ENCODE measurements at regions not wholly inside any gene's neighbourhood (a gene's known extent, or its start where the extent isn't known, plus 50 kb on each side); places are given as distances from the start of the nearest gene placed in this dataset.
"Not testable (repeated sequence)": the region's sequence is repeated elsewhere in the genome, so short reads cannot be mapped to it uniquely, and the experiment has no call there.

DNA sequence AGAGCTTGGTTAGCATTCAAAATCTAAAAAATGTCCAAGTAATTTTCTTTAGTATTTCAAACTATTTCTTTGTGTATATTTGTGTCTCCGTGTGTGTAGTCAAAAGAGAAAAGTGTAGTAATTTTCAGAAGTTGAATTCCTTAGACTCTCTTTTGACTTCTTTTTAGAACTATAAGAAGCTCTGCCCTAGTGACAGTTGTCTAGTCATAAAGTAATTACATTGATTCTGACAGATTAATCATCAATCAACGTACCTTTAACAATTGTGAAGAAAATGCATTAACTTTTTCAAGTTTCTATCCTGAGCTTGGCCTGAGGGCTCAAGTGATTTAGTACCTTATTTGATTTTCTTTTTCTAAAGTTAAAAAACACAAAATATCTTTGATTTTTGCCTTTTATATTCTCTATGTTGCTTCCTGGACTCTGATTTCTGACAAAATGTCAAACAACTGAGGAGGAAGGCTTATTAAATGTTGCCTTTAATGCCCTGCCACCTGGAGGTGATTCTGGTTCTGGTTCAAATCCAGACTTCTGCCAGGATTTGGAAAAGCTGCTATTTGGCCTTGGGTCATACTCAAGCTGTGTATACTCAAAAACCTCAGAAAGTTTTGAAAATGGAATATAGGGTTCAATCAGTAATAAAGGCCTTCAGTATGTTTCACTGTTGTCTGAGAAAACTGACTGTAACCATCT, 653.6 kb downstream of the NSUN3 start:
- no peak for DNase-seq

DNA sequence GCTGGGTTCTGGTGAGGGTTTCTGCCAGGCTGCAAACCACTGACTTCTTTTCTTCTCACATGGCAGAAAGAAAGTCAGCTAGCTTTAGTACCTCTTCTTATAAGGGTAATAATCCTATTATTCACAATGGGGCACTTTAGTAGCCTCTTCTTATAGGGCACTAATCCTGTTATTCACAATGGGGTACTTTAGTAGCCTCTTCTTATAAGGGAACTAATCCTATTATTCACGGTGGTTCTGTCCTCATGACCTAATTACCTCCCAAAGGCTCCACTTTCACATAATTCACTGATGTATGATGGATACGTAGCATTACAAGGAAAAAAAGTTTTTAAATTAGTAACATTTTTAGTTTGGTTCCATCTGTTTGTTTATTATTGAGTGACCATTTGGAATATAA, 671.3 kb downstream of the NSUN3 start:
- no peak for DNase-seq

DNA sequence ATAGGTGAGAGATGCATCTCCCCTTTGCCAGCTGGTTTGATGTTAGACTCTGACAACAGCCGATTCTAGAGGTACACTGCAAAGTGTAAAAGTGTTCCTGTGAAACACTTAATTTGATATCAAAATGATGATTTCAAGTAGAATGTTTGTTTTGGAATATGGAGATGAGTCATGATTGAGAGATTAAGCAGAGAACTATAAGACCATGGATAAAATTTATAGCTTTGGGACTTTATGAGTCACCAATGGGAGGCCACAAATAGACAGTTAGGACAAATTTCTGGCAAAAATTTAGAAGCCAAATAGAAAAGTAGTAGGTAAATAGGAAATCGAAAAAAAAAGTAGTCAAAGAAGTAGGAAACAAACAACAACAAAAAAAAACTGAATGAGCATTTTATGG, 672.5 kb downstream of the NSUN3 start:
- DNase-seq, result no peak

DNA sequence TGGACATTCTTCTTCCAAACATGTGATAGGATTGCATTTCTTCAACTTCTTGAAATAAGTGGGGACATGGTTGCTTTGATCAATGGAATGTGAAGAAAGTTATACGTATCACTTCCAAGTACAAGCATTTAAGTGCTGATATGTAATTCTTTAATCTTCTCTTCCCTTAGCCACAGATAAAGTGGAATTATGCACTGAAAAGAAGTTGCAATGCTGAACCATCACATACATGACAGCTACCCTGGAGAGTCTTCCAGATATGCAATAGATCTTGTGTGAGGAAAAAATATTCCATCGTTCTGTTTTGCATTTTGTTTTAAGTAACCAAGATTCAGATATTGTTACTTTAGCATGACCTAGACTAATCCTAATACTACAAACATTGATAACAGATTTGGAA, 674.3 kb downstream of the NSUN3 start:
- DNase-seq, result no peak

DNA sequence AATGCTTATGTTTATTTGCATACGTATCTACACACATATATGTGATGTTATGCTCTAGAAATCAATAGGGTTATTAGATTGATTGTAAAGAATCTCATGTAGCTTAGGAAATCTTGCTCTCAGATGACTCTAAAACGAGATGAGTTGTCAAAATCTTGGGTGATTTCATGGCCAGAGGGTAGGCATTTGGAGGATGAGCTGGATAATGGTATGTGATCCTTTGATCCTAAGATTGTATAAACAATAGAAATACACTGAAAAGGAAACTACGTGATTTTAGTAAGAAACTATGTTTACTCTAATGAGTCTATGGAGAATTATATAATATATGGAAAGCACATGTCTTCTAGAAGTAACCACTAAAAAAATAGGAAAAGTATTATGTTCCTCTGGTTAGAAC, 676.6 kb downstream of the NSUN3 start:
- no peak for DNase-seq

DNA sequence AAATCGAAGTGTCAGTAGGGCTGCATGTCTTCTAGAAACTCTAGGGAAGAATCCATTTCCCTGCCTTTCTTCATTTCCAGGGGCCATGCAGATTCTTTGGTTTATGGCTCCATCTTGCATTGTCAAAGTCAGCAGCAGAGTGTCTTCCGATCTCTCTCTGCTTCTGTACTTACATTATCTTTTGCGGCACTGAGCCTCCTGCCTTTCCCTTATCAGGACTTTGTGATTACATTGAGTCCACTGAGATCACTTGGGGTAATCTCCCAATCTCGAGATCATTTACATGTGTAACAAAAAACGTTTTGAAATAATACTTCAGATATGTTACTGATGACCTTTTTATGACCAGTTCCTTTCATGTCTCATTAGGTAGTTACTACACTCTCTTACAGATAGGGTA, 695.9 kb downstream of the NSUN3 start:
- DNase-seq, result no peak

DNA sequence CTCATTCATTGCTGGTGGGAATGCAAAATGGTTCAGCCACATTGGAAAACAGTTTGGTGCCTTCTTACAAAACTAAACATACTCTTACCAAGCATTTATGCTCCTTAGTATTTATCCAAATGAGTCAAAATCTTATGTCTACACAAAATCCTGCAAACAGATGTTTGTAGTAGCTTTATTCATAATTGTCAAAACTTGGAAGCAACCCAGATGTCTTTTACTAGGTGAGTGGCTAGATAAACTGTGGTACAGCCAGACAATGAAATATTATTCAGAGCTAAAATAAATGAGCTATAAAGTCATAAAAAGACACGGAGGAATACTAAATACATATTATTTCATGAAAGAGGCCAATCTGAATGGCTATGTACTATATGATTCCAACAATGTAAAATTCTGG, 709.5 kb downstream of the NSUN3 start:
- no peak for DNase-seq

DNA sequence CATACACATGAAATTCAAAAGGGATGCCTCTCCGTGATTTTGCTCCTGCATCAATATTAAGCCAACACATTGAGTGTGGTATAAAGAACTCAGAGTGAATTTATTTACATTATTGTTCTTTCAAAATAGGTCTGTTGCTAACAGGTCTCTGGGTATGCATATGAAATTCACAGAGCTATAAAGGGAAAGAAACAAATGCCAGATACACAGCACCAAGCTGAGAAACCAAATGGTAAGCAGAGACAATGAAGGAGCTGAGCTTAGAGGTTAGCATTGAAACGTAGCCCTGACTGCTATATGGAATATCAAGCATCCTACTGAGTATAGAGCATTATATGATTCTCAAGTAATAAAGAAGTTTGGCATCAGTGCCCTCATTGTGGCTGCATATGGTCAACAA, 712.9 kb downstream of the NSUN3 start:
- DNase-seq, result no peak

DNA sequence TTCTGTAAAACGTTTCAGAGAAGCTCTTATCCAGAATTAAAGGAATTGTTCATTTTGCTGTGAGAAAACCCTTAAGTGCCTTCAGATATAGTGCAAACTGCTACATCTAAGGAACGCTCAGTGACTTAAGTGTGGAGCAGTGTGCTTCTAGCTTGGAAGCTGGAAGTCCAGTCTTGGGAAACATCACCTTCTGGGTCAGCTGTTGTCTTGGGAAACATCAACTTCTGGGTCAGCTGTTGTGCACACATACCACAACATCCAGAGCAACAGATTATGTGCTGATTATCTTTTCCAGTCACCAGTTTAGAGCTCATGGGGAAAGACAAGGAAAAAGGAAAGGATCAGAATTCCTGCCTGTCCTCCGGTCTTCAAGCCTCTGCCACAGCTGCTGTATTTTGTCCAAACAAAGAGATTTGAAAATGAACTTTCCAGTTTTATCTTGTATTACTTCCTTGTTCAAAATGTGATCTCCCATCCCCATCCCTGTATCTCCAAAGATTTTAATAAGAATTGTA, 713.6 kb downstream of the NSUN3 start:
- DNase-seq, result no peak

DNA sequence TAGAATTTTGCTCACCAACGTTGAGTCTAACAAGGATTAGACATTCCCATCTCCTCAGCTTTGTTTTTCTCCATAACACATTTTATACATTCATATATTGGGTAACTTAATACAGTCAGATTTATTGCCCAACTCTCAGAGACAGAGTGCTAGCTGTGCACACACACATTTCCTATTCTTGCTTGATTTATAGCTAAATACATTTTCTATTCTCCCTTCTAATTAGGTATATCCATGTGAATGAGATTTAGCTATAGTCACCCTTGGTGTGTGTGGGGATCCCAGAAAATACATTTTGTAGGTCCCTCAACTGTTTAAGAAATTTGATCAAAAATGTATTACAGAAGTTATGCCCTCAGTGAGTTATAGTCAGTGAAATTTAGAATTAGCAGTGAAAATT, 715.4 kb downstream of the NSUN3 start:
- DNase-seq, result no peak

DNA sequence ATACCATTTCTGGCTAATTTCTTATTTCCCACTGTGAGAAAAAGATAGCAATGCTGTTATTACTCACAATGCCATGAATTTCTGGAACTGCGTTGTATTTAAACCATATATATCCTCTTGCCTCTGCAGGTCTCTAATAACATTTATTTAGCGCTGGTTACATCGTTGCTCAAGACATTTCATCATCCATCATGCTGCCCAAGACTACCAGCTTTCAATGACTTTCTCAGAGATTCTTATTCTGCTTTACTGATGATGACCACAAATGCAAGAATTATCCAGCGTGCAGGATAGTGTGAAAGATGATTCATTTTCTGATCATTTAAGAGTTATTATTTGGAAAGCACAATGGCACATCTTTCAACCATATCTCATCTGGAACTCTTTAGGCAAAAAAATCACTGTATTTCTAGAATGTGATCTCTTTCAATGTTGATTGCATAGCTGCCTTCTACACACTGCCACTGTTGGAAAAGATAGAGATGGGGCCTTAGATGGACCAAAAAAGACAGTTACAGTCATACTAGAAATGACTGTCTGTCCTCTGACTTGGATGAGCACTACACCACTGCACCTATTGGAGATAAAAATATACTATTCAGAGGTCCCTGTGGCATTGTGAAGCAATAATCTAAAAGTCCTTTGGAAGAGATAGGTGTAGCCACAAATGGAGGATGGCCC, 716.1 kb downstream of the NSUN3 start:
- no peak for DNase-seq

DNA sequence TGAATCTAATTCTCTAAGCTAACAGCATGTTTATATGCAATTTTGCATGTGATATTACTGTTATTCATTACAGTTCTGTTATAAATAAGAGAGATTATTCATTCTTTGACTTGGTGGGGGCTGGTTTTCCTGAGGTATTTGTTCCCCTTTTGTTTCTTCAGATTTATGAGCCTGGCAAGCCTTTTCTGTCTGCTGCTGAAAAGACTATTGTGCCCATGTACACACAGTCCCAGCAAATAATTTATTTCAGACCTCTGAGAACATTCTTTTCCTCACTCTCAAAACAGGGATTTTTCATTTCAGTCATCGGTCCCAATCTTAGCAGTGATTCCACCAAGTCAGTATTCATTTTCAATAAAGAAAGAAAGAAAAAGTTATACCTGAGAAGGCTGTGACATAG, 716.8 kb downstream of the NSUN3 start:
- DNase-seq, result no peak

DNA sequence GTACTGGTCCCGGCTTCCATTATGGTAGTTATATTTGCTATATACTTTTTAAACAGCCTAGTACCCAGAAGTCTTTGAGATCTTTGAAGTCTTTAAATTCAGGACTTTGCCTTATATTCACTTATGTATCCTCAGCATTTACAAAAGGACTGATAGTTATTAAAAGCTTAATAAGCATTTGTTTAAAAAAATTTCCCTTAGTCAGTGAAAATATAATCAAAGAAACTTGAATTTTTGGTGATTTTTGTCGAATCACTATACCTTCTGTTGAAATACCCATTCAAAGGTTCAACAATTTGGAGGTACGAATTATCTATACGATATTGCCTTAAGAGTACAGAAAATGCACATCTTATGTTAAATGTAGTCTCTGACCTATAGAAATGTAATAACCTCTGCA, 721.4 kb downstream of the NSUN3 start:
- no peak for DNase-seq

DNA sequence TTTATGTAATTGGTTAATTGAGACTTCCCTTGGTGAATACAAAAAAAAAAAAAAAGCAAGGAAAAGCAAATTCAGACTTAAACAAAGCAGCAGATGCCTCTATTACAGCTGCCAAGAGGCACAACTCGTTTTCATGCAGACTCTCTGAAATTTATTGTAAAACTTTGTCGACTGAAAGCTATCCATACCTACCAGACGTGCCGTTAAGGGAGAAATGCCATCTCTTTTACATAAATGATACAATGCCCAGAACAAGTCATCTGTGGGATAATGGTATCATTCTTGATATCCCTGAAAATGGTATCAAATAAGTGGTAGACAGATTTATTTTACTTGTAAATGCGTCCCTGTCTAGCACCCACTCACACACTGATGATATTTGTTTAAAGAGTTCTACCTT, 724.2 kb downstream of the NSUN3 start:
- no peak for DNase-seq

DNA sequence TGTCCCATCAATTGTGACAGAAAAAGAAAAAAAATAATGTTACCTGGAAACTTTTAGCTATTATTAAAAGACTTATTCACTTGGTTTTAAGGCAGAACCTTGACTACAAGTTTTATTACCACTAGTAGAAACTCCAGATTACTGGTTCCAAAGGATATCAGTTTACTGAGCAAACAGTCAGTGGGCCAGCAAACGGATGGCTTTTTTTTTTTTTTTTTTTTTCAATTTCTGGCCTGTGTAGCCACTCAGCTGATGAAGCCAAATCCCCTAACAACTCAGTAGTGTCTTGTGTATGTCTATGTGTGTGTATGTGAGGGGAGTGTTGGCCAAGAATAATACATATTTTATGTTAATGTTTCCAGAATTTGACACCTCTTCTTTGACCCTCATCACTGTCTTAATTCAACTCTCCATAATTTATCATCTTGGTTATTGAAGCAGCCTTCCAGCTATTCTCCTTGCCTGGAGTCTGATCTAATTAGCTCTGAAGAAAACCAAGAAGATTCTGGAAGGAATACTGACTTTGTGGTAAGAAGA, 724.9 kb downstream of the NSUN3 start:
- DNase-seq, result no peak

DNA sequence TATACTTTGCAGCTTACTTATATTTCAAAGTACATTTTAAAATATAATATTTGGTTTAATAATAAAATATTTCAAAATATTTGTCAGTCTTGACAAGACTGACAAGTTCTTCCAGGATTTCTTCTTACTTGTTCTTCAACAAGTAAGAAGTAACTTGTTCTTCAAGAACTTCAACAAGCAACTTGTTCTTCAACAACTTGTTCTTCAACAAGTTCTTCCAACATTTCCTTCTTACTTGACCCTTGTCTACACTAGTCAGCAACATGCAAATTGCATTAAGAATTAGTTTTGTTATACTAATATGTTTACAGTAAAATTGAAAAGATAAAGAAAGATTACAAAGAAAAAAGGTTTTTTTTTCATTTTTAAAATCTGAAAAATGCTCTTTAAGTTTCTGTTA, 731.7 kb downstream of the NSUN3 start:
- no peak for DNase-seq

DNA sequence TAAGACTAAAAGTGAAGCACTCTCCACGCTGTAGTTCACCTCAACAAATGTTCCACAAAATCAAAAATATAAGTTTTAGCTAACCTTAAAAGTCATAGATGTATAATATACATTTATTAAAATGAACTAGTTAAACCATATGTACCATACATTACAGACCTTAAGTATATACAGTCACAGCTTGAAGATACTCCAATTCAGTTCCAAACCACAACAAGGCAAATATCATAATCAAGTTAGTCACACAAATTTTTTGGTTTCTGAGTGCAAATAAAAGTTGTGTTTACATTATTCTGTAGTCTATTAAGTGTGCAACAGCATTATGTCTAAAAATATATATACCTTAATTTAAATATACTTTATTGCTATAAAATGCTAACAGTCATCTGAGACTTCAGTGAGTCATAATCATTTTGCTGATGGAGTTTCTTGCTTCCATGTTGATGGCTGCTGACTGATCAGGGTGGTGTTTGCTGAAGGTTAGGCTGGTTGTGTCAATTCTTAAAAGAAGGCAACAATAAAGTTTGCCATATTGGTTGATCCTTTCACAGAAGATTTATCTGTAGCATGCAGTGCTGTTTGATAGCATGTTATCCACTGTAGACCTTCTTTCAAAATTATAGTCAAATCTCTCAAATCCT, 736.7 kb downstream of the NSUN3 start:
- no peak for DNase-seq

DNA sequence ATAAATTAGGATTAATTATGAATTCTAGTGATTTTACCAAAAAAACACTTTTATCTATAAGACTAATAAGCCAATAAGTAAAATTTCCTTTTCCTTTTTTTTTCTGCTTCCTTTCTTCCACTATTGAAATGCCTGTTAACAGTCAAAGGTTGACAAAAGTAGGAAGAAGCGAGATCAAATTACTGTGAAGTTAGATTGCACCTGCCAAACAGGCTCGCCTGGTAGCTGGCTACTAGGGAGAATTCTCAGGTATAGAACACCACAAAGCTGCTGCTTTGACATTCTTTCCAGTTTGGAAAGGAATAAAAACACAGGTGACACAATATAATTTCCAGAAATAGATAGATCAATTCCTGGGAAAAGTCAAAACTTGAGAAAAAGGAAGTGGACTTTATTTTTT, 749.0 kb downstream of the NSUN3 start:
- no peak for DNase-seq

DNA sequence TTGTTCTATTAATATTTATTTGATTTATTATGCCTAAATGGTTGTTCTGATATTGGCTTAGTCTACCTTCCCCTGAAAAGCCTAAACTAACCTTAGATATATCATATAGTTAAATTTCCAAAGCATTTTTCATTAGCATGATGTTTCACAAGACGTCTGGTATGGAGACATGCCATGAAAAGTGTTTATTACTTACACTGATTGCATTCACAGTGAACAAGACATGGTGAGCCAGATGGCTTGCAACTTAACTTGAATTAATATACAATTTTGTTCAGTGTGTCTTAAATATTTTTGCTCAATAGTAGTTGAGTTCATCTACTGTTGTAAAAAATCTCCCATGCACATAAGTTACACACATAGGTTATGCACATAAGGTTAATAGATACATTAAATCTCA, 758.4 kb downstream of the NSUN3 start:
- no peak for DNase-seq

DNA sequence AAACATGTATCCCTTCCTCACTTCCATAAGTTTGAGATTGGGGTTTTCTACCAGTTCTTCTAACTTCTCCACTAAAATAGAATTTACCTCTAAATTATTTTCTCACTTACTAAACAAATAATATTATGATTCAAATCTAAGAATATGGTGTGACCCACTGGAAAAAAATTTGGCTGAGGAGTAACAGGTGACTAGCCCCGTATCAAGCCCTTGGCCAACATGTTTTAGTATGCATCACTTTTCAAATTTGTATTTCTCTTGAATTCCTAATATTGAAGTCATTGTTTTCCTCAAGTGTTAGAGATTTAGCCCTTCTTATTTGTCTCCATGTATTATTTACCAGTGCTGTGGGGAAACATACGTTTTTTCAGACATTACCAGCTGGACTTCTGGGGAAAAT, 759.4 kb downstream of the NSUN3 start:
- DNase-seq, result no peak

DNA sequence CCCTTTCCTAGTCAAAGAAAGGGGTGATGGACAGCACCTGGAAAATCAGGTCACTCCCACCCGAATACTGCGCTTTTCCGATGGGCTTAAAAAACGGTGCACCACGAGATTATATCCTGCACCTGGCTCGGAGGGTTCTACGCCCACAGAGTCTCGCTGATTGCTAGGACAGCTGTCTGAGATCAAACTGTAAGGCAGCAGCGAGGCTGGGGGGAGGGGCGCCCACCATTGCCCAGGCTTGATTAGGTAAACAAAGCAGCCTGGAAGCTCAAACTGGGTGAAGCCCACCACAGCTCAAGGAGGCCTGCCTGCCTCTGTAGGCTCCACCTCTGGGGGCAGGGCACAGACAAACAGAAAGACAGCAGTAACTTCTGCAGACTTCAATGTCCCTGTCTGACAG, 783.4 kb downstream of the NSUN3 start:
- not testable (repeated sequence) for DNase-seq

DNA sequence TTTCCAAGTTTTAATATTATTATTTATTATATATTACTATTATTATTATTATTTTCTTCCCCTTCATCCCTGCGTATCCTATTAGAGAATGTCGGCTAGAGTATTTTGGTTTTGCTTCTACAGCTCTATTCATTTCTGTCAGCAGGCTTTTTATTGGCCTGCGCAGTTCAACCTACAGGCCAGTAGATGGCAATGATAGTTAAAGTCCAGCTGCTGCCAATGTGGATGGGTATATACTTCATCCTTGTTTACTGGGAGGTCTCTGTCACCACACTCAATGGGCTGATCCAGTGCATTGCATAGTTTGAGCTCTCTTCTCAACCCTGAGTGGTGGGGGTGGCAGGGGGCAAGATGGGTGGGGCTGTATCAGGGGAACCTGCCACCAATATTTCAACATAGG, 799.8 kb downstream of the NSUN3 start:
- no peak for DNase-seq

DNA sequence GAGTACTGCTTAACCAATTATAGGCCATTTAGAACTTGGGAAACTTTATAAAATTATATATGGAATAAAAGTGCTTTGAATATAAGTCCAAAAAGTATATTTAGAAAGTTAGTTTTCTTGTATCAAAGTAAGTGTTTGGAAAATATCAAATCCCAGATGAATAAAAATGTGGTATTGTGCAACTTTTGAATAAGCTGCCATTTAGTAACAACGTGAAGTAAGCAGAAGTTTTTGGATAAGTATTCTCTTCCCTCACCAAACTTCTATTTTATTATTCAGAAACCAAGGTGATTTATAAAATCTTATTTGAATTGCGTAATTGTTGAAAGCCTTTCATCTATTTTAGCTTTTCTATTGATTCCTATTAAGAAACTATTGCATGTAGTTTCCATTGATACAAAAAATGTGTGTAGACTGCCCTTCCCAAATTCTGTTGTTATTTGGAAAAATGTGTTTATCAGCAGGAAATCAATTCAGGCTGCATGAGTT, 806.2 kb downstream of the NSUN3 start:
- no peak for DNase-seq

DNA sequence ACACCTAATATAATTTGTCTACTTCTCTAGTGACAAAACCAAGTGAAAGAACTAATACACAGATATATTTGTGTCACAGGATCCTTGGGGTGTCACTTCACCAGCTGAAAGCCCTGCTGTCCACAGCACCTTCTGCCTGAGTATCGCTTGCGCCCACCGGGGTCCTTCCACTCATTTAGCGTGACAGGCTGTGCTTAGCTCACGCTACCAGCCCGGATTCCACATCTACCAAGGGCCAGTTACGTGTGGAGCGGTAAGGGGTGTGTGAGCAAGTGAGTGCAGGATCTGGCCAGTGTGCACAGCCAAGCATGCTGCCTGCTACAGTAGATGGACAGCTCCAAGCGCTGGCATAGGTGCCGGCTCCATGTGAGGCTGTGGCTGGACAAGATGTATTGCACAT, 810.9 kb downstream of the NSUN3 start:
- no peak for DNase-seq

Measured in activated CD4-positive, alpha-beta T cell treated with anti-CD3 and anti-CD28 coated beads, Interleukin-2, amount 50 U/mL, for 48 hours (primary cell).